Hematopoietic multipotent progenitor cell (in vitro differentiated cells): ENCODE measurements at regions not wholly inside any gene's neighbourhood (a gene's known extent, or its start where the extent isn't known, plus 50 kb on each side); places are given as distances from the start of the nearest gene placed in this dataset.
"Not testable (repeated sequence)": the region's sequence is repeated elsewhere in the genome, so short reads cannot be mapped to it uniquely, and the experiment has no call there.

Experiments used
- DNase-seq, 3 donors: peaks; one replicate each; pipeline ENCODE4 v3.0.0-alpha.2; 2011 to 2015; ENCODE audit warnings: low read depth in 2 of 3, low spot score in 2 of 3

DNA sequence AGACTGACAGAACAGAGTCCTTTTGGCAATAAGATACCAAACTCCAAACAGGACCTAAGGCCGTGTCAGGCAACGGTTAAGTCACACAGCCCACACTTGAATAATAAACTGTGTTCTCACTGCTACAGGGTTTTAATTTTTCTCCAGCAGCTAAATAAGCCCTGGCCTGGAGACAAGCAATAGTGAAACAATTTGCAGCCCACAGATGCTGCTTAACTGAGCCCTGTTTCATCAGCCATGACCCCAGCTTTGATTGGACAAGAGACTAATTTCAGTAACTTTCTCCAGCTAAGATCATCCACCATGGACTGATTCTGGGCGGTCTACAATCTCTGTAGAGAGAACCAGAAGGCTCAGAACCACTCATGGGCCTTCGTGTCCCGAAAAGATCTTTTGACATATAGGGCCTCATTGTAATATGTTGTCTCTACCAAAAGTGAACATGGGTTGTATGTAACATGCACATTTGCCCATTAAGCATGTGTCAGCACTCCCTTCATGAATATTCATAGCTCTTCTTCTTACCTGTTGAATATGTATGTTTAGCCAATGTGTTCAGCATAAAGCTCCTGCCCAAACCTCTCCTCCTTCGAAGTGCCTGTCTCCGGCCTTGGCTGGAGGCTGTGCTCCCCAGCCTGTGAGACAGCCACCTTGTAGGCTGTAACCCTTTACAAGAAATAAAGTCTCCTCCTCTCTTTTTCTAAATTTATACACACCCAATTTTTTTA is 223.1 kb upstream of the AKR1E2 start:
- no peak for DNase-seq

DNA sequence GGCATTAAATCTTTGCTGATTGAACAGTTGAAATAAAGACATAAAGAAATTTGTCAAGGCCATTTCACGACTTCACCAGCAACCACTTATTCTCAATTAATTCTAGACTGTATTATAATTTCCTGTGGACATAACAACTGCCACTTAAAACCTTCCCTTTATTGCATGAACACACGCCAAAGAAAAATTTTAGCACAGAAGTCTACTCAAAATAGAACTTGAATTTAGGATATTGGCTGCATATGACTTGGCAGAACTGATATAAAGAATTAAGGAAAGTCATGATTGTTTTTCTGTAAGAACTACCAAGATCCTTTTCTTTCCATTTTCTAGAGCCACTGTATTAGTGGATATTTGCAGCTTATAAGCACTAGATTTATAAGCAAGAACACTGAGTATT is 226.5 kb upstream of the AKR1E2 start:
- no peak for DNase-seq

DNA sequence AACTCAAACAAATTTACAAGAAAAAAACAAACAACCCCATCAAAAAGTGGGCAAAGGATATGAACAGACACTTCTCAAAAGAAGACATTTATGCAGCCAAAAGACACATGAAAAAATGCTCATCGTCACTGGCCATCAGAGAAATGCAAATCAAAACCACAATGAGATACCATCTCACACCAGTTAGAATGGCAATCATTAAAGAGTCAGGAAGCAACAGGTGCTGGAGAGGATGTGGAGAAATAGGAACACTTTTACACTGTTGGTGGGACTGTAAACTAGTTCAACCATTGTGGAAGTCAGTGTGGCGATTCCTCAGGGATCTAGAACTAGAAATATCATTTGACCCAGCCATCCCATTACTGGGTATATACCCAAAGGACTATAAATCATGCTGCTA is 228.1 kb upstream of the AKR1E2 start:
- DNase-seq: not testable (repeated sequence)

DNA sequence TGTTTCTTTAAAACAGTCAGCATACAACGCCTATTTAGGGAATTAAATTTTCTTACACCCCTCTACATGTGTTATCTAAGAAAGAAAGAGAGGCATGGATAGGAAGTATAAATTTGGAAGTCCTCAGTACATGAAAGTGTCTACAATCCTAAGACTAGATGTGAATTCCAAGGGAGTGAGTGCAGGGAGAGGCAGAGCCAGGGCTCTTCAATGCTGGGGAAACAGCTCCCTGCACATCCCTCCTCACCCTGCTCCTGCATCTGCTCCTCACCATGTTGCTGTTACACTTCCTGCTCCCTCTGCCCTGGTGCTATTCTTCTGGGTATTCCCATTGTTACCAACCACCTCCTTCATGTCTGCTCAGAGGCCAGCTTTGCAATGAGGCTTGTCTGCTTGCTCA is 229.1 kb upstream of the AKR1E2 start:
- DNase-seq: no peak

DNA sequence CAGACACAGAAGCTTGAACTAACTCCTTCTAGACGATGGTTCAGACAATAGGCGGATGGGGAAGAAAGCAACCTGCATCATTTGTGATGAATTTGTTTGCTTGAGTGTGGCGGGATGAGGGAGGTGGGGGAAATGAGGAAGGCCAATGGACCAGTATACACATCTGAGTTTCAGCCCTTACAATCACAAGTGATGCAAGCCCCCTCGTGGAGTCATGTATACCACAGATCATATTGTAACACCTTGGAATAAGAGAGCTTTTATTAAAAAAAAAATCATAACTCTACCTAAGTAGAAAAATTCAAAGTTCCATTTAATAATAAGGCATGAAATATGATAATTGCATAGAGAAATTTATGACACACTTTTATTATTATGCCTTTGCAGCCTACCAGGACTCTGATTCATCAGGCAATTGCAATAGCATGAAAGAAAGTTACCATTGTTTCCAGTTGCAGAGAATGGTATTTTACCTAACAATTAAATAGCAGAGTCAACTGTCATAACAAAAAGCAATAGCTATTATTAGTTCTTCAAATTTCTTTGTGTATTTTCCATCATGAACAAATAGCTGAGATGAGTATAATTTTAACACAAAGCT is 230.2 kb upstream of the AKR1E2 start:
- DNase-seq: no peak

DNA sequence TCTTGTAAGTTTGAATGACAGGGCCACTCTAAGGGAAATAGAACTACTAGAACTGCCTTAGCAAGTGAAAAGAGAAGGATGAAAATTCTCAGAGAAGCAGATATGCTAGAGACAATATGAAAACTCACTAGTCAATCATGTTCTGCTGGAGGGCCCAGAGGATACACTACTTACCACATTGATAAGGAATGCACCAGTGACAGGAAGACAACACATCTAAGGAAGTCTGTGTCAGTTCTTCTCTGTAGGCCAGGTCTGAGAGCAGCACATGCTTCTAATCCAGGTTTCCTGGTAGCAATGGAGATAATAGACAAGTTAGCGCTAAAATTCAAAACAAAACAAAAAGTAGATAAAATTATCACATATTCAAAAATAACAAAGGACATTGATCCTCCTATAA is 235.2 kb upstream of the AKR1E2 start:
- DNase-seq: no peak

DNA sequence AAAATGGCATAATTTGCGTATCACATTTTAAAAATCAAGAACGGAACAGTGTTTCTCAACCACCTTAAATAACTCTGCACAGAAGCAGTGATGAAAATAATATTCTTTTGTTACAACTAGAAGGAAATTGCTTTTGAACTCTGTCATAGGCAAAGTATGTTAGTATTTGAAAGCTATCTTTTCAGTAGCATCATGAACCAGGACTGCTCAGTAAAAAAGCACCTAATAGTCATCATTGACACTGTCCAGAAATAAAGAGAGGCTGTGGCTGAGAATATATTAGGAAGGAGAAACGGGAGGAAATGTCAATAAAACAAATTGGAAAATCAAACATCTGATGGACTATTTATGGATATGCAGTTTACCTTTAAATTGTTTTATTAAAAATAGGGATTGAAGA is 237.2 kb upstream of the AKR1E2 start:
- DNase-seq: no peak

DNA sequence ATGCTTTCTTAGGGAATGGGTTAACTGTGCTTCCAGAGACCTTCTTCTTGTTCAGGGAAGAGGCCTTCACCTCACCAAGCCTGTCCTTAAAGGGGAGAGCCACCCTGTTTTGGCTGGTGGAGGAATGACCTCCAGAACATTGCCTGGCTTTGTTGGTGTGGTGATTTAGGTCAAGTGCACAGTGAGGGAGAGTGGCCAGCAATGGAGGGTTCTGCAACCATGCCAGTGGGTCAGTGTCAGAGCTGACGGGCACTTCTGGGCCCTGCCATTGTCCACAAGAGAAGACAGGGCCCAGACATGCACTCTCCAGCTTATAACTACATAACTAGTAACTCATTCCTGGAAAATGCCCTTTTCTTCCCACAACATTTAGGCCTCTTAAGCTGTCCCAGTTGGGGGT is 238.5 kb upstream of the AKR1E2 start:
- no peak for DNase-seq

DNA sequence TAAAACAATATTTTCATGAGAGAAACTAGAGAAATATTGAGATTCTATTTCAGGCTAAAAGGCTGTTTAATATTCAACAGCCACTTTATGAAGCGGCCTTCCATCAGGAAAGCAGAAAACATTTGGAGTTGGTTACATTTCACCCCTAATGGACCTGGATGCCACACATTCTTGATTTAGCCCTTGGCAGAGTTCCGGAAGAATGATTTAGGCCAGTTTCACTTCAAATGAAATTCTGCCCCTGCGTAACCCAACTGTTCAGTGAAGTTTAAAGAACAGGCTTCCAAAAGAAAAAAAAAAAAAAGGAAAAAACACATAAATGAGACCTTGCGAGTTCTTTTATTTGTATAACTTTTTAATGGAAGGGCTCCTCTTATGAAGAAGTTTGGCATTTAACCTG is 239.2 kb upstream of the AKR1E2 start:
- no peak for DNase-seq

DNA sequence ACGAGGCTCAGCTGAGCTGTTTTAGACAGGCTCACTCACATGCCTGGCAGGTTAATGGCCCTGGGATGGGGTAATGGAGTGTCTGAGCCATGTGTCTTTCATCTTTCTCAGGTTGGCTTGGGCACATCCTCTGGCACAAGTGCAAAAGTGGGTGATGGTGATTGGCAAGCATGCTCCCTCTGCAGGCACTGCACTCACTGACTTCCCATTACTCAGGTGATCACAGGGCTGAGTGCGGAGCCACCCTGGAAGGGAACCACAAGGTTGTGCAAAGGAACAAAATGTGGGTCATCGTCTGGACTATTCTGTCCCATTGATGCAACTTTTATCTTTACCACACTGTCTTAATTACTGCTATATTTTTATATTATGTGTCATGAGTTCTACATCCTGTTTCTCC is 244.1 kb upstream of the AKR1E2 start:
- DNase-seq: no peak

DNA sequence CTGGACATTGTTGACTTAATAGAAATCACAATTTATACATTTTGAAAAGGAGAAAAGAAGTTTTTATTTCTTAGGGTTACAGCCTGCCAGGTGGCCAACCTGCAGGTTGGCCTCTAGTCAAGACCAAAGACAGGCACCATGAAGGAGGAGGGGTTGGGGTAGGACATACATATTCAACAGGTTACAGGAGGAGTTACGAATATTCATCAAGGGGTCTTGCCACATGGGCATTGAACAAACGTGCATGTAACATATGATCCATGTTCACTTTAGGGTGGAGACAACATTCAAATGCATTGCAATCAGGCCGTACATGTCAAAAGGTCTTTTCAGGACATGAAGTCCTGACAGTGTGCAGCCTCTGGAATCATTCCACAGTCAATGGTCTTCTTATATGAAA is 246.2 kb upstream of the AKR1E2 start:
- DNase-seq: no peak

DNA sequence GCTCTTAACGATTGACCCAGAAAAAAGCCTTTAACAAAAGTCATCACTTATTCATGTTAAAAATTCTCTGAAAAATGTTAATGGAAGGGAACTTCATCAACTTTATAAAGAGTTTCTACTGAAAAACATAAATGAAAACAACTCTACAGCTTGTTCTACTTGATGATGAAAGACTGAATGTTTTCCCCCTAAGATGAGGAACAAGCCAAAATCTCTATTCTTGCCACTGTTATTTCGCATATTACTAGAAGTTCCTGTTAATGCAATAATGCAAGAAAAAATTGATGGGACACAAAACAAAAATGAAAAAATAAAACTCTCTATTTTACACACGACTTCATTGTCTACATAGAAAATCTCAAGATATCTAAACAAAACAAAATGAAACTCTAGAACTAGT is 249.8 kb upstream of the AKR1E2 start:
- DNase-seq: no peak

DNA sequence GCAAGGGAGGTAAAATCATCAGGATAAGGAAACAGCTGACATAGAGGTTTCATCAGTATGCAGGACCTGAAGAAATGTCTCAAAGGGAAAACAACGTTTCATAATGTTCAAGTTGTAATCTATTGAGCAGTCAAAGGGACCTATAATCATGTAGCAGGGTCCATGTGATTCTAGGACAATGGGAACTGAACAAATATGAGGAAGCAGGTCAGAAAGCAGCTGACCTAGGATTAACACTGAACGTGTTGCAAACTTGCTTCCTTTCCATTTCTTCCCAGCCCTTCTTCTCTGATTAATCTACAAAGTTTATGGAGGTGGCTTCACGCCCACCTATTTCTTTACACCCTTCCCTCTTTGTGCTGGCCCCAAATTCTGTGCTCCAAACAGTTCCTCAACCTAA is 256.9 kb upstream of the AKR1E2 start:
- DNase-seq: no peak

DNA sequence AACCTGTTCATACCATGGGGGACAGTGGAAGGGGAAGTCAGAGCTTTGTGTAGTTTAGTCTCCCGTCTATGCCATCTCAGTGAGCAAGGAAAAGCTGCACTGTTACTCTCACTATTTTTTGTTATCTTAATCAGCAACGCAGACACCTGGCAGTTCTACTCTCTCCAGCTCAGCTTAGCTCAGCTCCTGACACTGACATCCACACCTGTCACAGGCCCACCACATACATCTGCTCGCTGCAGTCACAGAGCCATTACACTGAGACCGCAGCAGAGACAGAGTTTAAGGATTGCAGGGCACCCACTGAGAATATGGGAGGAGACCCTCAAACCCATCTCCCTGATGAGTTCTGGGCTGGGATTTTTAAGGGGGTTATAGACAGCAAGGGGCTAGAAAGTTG is 257.3 kb upstream of the AKR1E2 start:
- DNase-seq: no peak

DNA sequence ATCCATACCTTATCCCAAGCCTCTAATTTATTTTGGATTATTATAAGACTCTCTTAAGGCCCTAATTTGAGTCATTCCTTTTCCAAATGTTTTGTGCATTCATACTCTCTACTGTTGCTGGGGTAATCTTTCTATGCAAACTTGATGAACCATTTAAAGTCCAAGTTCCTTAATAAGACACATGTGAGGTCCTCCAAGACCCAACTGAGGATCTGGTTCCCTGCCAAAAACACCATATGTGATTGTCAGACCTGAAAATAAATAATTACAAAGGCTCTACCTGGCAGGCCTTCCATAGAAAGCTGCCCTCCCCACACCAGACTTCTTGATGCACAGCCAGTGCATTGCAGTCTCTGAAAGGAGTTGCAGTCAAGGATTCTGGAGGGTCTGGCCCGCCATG is 257.9 kb upstream of the AKR1E2 start:
- DNase-seq: no peak

DNA sequence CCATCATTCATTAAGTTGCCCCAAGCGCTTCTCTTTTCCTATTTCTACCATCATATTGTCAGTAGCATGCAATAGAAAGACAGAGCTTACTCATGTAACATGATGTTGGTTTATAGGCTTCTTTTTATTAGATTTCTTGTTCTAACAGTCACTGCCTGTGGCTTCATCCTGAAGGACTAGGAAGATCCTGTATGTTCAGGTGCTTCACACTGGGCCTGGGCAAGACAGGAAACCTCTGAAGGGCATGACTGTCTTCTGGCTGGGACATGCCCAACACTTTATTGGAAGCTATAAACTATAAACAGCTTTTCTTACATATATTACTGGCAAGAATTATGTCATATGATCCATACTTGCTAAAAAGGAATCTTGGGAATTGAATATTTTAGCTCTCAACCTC is 258.4 kb upstream of the AKR1E2 start:
- DNase-seq: no peak

DNA sequence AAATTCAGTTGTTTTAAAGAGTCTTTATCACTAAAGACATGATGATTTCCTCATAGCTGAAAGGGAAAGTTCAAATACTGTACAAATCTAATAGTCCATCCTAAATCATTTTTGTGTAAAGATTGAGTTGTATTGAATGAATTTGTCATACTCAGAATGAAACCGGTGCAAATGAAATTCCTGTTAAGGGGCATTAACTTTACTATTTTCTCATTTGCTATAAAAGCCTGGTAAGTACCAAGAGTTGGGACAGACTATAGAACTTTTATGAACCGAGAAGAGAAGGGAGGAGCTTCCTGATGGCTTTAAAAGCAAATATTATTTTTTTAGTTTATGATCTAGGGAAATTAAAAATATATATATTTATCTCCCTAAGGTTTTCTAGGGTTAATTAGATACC is 260.0 kb upstream of the AKR1E2 start:
- DNase-seq: no peak

DNA sequence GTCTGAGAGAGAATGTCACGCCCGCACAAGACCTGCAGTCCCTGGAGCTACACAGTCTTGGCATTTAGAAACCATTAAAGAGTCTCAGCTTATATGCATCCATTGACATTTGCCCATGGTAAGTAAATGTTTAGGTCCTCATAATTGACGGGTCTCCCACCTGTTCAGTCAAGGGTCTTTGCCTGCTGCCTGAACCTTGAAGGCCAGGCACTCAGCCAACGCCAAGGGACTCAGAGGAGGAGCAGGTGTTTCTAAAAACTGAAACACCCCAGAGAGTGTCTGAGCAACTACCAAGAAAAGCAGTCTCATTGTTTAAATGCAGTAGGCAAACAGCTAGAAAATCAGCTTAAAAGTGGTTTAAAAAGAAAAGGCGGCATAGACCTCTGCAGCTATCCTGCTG is 264.7 kb upstream of the AKR1E2 start:
- no peak for DNase-seq

DNA sequence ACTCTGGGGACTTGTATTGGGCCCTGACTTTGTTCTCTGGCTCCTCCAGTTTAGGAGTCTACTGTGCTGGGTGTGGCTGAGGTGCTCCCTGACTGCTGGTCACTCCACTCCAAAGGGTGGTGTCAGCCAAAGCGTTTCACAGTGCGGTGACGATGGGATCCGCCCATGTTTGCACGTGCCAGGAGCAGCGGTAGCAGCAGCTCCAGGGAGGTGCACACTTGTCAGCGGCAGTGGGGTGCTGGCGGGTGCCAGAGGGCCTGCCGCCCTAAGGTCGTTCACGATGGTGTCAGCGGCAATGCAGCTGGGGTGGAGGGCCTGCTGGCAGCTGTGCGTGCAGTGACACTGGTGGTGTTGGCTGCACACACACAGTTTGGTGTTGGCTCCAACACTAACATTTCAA is 268.5 kb upstream of the AKR1E2 start:
- DNase-seq: no peak

DNA sequence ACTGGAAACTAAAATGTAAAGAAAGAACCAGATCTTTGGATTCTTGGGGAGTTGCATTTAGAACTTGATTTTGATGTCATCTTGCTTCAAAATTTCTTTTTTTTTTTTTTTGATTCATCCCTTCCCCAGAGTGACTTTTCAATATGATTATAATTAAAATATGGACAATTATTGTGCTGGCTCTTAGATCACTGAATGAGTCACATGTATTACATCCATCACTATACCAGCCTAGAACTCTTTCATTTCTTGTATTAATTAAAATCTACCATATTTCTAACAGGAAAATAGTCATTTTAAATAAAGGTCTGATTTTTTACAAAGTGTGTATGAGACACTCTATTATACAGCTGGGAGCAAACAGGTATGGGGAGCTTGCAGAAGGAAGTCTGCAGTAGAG is 269.5 kb upstream of the AKR1E2 start:
- no peak for DNase-seq

DNA sequence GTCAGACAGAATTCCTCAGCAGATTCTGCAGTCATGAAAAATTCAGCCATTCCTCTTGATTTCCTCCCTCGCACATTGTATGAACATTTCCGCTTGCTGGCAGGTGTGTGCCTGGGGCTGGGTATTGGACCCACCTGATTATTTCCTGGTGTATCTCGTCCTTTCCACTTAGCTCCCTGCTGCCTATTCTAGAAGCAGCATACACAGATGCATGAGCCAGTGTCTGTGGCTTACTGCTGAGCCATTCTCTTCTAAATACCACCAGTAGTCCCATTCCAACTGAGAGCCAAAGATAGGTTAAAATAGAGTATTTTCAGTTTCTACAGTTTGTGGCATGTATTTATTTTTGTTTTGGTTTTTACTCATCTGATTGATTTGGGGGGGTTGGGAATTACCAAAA is 270.1 kb upstream of the AKR1E2 start:
- DNase-seq: no peak

DNA sequence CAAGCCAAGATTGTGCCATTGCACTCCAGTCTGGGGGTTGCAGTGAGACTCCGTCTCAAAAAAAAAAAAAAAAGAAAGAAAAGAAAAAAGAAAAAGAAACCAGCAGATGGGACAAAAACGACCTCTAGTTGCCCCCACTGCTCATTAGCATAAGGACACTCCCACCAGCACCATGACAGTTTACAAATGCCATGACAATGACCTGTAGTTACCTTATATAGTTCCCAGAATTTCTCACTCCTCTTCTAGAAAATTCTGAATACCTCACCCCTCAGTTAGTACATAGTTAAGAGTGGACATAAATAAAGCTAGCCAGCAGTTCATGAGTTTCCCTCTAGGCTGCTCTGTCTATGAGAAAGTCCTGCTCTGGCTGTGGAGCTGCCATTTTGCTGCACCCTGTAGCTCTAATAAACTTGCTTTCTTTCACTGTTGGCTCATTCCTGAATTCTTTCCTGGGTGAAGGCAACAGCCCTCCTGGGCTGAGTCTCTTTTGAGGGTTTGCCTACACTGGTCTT is 276.8 kb upstream of the AKR1E2 start:
- no peak for DNase-seq

DNA sequence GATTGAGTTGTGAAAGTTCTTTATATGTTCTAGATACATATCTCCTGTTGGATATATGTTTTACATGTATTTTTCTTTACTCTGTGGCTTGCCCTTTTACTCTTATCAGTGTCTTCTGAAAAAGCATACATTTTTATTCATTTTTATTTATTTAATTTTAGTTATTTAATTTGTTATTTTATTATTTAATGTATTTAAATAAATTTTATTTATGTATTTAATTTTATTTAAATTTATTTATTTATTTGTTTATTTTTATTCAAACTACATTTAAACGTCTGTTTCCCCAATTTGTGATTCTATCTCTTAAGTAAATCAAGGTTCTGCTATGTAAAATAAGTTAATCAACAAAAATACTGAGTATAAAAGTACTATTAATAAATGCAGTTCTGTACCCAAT is 279.1 kb upstream of the AKR1E2 start:
- DNase-seq: no peak
